OCI-LY1 (cell line): ENCODE measurements at regions not wholly inside any gene's neighbourhood (a gene's known extent, or its start where the extent isn't known, plus 50 kb on each side); places are given as distances from the start of the nearest gene placed in this dataset.

Source experiments
- CTCF ChIP-seq: fragments of 200-600 bp; sonication (generic), shearing (Covaris generic); IDR thresholded peaks from 2 replicates; pipeline ENCODE4 v1.5.1; 2017; ENCODE audit warnings: mild to moderate bottlenecking, antibody characterized with exemption, low read length, moderate library complexity, mixed read lengths
- EZH2 ChIP-seq: fragments of 200-600 bp; sonication (generic), shearing (Covaris generic); IDR thresholded peaks from 2 replicates; pipeline ENCODE4 v1.8.0; 2017; ENCODE audit warnings: borderline replicate concordance, mixed run types, mild to moderate bottlenecking, antibody characterized with exemption, low read length, moderate library complexity, mixed read lengths

- TF ChIP-seq CTCF (no peak), EZH2 (no peak)
Observed at GRCh38 chr3:194009019-194009418, 126.9 kb upstream of the HES1 start.
